Breast epithelium (tissue), 3 donors: ENCODE measurements at regions not wholly inside any gene's neighbourhood (a gene's known extent, or its start where the extent isn't known, plus 50 kb on each side); places are given as distances from the start of the nearest gene placed in this dataset.

ENCODE experiments used
- CTCF ChIP-seq, 3 donors: fragments of 450-650 bp; IDR thresholded peaks; one replicate each; pipeline ENCODE4 v1.5.1; 2016 to 2017; ENCODE audit warnings: antibody characterized with exemption in 3 of 3, mild to moderate bottlenecking in 3 of 3, moderate library complexity in 3 of 3
- POLR2A ChIP-seq: fragments of 450-650 bp; IDR thresholded peaks from one replicate; pipeline ENCODE4 v1.6.1; 2016; ENCODE audit warnings: antibody characterized with exemption, mild to moderate bottlenecking, moderate library complexity
- POLR2AphosphoS5 ChIP-seq, 3 donors: sonication (generic); formaldehyde crosslinking; IDR thresholded peaks; one replicate each; pipeline ENCODE4 v1.6.1; 2017; ENCODE audit warnings: antibody characterized with exemption in 3 of 3

GRCh38 chr7:68888971-68889385 lies 709.3 kb upstream of the AUTS2 start:
- TF ChIP-seq POLR2A (no peak), CTCF (IDR thresholded peaks at IDR 0.05) (no peak), POLR2AphosphoS5 (IDR thresholded peaks at IDR 0.05) (no peak)
